GM21717 (cell line): ENCODE measurements at regions not wholly inside any gene's neighbourhood (a gene's known extent, or its start where the extent isn't known, plus 50 kb on each side); places are given as distances from the start of the nearest gene placed in this dataset.
"Not testable (repeated sequence)": the region's sequence is repeated elsewhere in the genome, so short reads cannot be mapped to it uniquely, and the experiment has no call there.

Source experiments
- ATAC-seq: cut with Tn5 transposase; IDR thresholded peaks from one replicate; pipeline ENCODE4 v1.9.1; 2021; ENCODE audit warnings: mild to moderate bottlenecking, moderate library complexity; ENCODE audit not compliant: unreplicated experiment

GRCh38 chr11:96447208-96448110 lies 57.6 kb downstream of the JRKL start:
- no peak for ATAC-seq

DNA sequence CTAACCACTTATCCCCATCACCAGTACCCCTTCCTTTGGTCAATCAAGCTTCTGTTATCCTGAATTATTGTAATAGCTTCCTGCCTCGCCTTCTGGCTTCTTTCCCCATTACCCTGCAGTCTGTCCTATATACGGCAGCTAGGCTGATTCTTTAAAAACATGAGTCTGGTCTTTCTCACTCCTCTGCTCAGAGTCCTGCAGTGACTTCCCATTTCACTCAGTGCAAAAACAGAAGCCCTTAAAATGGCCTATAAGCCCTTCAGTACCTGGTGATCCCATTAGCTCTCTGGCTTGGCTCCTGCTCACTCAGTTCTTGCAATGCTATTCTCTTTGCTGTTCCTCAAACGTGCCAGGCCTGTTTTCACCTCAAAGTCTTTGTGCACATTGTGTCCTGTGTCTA lies 58.4 kb downstream of the JRKL start:
- ATAC-seq, result no peak

- ATAC-seq, result no peak
Measured at GRCh38 chr11:96456111-96456510, 66.3 kb downstream of the JRKL start.

DNA sequence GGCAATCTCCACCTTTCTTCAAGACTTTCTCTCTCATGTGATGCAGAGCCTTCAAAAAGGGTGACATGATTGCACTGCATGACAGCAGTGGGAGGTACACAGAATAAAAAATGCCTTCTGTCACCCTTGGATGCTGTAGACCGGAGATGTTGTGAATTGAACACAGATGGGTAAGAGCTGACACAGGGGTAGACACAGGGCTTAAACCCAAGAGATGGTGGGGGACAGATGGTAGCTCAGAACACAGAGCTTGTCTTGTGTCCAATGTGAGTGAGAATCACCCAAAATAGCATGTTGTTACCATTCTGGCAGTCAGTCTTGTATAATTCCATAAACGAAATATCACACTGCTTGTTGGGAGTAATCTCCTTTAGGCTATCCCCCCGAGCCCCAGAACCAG lies 69.9 kb downstream of the JRKL start:
- no peak for ATAC-seq

- no peak for ATAC-seq
Measured at GRCh38 chr11:96461871-96462270, 72.1 kb downstream of the JRKL start.

DNA sequence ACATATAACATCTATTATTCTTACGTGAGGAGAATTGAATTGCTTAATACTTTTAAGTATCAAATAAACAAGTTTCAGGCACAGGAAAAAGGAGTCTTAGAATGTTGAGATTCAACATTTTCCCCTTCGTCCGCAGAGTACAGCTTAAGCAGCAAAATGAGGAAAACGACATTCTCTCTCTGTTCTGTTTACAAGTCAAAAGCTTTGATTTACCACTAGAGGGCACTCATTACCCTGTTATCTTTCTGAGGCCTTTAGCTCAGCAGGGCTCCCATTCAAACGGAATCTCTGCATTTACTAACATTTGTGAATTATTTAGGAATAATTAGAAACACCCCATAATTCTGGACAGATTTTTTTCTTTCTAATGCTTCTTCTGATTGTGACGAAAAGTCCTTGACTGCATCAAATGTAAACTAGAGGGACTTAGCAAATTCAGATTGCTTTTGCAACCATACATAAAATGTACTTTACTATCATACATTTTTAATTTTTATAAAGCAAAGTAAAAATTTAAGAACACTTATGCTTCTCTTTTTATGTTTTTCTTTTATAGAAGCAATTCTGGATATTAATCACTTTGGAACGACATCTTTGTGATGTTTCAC lies 75.0 kb downstream of the JRKL start:
- ATAC-seq, result peak; percentile 82

DNA sequence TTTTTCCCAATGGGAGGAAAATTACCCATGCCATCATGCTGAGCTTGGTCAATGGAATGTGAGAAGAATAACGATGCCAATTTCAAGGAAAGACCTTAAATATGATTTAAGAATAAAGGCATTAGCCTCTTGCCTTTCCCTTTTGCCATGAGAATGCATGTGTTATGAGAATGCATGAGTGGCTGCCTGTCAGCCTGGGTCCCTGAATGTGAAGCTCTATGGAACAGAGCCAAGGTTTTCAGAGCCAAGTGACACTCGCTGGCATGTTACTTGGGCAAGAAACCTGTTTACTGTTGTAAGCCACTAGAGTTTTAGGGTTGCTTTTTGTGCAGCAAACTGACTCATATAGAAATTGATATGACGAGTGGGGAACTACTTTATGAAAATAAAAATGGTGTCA lies 75.7 kb downstream of the JRKL start:
- ATAC-seq, result no peak

- no peak for ATAC-seq
Measured at GRCh38 chr11:96466607-96467006, 76.8 kb downstream of the JRKL start.

- ATAC-seq, result no peak
Measured at GRCh38 chr11:96469776-96470175, 80.0 kb downstream of the JRKL start.

GRCh38 chr11:96470521-96470920 lies 80.7 kb downstream of the JRKL start:
- no peak for ATAC-seq

DNA sequence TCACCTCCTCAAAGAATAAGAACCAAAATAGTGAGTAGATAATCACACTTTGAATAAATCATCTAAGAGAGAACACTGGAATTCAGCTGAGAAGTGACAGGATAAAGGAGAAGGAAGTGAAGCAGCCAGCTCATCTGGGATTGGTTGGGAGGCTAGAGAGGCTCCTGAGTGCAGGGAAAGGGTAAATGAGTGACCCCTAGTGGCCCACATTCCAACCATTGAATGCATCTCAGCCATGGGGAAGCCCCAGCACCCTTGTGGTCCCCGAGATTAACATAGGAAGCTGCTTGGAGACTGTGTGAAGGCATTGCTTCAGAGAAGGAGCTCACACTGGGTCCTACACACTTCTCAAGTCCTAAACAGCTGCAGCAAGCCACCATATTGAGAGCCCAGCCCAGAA lies 82.3 kb downstream of the JRKL start:
- ATAC-seq, result no peak

DNA sequence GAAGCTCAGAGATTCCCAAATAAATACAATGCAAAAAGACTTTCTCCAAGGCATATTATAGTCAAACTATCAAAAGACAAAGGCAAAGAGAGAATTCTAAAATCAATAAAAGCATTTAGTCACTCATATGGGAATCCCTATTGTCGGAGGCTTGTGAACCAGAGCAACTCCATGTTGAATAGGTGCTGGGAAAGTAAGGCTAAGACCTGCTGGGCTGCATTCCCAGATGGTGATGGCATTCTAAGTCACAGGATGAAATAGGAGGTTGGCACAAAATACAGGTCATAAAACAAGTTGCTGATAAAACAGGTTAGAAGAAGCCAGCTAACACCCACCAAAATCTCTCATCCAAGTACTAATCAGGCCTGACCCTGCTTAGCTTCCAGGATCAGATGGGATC lies 84.5 kb downstream of the JRKL start:
- no peak for ATAC-seq

- ATAC-seq, result no peak
Measured at GRCh38 chr11:96481204-96481603, 91.4 kb downstream of the JRKL start.

- ATAC-seq, result no peak
Measured at GRCh38 chr11:96481771-96482170, 92.0 kb downstream of the JRKL start.

DNA sequence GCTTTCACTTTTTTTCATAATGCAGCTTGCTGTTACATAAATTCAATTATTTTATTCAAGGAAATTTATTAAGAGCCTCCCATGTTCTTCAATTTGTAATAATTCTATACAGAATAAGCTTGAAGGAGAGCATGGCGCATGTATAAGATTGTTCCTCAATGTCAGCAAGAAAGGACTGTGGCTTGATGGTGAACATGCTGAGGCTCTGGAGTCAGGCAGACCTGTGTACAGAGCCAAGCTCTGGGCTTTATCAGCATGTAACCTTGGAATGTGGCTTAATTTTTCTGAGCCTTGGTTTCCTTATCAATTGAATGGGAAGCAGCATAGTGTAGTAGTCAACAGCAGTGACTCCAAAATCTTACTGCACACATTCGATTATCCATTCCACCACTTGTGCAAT lies 92.4 kb downstream of the JRKL start:
- no peak for ATAC-seq

- no peak for ATAC-seq
Measured at GRCh38 chr11:96483374-96483955, 93.7 kb downstream of the JRKL start.

DNA sequence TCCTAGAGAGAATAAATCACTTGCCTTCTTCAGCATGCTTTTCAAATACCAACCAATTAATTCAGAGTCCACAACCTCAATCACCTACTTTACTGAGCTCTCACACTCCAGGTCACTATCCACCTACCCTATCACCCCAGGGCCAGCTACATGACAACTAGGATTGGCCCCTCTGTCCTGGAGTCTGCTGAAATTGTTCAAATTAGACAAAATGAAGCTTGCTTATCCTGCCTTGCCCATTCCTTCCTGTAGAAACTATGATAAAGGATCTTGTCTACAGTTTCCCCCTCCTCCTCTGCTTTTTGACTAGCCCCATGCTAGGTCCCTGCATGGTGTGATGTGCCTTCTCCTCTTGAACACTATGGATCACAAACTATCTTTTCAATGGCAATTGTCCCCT lies 94.5 kb downstream of the JRKL start:
- ATAC-seq, result no peak

DNA sequence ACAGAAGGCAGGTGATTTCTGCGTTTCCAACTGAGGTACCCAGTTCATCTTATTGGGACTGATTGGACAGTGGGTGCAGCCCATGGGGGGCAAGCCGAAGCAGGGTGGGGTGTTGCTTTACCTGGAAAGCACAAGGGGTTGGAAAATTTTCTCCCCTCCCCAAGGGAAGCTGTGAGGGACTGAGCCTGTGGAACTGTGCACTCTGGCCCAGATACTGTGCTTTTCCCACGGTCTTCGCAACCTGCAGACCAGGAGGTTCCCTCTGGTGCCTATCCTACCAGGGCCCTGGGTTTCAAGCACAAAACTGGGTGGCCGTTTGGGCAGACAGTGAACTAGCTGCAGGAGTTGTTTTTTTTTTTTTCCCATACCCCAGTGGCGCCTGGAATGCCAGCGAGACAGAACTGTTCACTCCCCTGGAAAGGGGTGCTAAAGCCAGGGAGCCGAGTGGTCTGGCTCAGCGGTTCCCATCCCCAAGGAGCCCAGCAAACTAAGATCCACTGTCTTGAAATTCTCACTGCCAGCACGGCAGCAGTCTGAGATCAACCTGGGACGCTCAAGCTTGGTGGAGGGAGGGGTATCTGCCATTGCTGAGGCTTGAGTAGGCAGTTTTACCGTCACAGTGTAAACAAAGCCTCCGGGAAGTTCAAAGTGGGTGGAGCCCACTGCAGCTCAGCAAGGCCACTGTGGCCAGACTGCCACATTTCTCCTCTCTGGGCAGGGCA lies 97.2 kb downstream of the JRKL start:
- ATAC-seq, result no peak

GRCh38 chr11:96488911-96489310 lies 99.1 kb downstream of the JRKL start:
- not testable (repeated sequence) for ATAC-seq

GRCh38 chr11:96500440-96500839 lies 110.6 kb downstream of the JRKL start:
- ATAC-seq, result no peak

- no peak for ATAC-seq
Measured at GRCh38 chr11:96506041-96506440, 116.2 kb downstream of the JRKL start.
